ENCODE measurements at regions not wholly inside any gene's neighbourhood (a gene's known extent, or its start where the extent isn't known, plus 50 kb on each side); places are given as distances from the start of the nearest gene placed in this dataset.

DNA sequence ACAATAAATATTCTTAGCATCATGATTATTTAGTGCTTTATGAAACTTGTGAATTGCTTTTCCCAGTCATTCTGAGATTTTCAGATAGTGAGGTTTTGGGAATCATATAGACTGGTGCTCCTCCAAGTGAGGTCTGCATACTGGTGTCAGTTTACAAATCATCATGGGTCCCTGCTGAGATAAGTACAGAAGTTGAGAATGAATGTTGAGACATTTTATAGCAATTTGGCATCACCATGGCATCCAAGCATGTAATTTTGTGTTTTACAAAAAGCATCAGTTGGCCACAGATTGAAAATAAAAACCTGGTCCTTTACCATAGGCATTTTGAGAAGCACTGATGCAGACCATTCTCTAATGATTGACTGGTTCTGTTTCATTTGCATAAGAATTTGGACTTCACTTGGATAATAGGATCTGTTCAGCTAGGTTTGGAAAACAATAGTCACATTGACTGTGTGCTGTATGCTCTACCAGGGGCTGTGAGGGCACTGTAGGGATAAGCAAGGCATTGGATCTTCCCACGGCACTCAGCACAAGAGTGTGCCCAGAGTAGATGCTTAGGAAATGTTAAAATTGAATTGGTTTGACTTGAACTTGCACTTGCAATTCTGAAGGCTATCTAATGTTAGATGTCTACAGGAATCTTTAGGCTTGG, 79.0 kb upstream of the JUN start:
- no peak for DNase-seq

DNA sequence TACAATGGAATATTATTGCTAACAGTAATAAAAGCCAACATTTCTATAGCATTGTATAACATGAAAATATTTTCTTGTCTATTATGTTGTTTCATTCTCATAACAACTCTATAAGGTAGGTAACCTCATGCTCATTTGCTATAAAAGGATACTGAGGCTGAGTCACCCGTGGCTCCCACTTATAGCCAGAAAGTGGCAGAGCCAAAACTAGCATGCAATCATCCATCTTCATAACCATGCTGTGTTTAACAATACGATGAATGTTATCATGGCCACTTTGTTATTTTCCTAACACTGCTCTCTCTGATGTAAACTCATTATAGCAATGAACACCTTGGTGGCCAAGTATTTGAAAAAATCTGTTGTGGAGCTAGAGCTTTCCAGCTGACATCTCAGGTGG, 80.8 kb upstream of the JUN start:
- no peak for DNase-seq

DNA sequence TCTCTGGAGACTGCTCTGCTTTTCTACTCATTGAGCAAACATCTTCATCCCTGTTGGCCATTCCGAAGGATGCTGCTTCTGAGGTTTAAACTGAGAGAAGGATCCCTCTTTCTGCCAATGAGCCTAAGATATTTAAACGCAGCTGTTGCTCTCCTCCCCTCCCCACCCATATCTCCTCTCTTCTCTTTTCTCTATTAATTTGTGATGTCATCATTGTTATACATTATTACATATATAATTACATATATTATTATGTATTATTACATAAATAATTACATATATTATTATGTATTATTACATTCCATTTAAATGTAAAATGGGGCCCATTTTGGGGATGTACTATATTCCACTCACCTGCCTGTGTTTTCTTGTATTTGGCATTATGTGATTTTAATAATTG, 82.7 kb upstream of the JUN start:
- DNase-seq = no peak

DNA sequence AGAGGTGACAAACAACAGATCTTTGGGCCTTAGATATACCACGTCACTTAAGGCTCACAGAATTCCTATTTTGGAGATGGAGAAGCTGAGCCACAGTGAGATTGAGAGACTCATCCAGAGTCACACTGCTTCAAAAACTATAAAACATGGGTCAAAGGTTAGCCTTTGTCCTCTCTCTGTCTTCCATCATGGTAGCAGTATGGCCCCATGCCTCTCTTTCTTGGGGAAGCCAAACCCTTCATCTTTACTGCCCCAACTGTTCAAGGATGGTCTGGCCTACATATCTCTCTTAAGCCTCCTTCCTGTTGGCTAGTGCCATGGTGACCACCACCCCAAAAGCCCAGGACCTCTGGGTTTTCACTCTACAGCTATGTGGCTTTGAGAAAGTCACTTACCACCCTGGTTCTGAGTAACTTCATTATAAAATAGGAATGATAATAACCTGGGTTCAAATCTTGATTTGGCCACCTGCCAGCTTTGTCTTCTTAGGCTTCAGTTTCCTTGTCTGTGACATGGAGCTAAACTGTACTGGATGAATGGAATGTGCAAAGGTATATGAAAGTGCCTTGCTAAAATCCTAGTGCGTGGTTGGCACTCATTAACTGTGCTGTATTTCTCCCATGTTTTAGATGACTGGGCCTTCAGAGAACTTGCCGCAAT, 85.9 kb upstream of the JUN start:
- no peak for DNase-seq

DNA sequence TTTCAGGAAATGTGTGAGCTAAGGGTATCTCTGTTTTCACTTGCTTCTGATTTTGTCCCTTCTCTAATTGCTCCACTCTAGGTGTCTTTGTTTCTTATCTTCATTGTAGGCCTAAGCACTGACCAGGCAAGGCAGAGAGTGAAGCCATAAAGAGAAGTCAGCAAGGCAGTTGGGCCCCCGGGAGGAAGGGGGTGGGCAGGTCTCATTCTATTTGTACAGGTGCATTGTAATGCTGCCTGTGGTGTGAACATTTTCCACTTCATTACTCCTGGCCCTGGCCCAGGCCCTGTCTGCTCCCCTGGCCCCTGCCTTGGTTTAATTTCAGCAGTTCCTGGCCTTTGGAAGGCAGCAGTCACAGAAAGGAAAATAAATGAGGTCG, 86.4 kb upstream of the JUN start:
- DNase-seq = no peak

DNA sequence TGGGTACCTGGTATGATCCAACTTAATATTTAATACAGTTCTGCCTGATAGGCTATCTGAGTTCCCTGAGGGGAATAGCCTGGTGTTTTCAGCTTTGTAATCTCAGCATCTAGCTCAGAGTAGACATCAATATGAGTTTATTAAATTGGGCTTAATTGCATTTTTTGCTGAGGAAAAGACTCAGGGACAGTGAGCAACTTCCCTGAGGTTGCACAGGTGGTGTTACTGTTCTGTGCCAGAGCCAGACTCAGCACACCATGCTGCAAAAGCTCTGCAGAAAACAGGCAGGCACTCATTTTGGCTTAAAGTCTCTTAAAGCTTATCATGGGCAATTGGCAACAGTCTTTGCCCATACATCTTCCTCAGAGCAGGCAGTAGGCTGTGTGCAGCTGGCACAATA, 90.5 kb upstream of the JUN start:
- DNase-seq = no peak

DNA sequence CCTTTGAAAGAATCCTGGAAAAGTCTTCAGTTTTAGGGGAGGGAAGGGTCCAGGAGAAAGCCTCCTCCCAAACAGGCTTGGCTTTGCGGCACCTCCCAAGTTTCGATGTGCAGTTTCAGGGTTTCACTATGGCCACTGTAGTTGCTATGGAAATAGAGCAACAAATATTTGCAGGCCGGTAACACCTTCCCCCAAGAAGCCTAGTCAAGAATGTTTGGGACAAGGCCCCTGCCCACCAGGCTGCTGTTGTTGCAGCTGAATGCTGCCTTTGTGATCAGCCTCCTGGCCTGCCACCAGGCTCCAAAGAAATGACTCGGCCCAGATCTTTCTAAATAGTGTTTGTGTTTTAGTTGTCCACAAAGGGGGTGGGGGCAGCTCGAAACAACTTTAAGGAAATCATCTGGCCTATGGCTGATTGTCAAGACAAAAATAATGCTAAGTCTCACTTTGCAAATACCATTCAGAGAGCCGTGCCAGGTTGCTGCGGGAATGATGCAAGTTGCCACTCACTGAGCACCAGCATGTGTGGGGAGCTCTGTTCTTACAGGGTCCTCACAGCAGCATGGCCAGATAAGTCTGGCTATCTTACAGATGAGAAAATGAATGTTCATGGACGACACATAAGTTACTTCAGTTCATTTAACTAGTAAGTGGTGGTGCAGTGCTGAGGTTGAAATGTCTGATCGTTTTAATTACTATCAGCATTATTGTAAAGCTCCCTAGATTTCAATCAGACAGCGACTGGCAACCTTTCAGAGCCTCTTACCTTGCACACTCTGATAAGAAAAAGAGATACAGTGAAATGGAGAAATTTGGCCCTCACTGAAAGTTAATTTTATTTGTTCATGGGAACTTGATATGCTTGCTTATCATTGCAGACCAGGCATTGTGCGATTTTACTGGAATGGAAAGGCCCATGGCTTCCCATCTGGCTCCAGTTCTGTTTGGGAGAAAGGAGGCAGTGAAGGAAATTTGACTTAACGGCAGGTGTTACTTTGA, 91.2 kb upstream of the JUN start:
- no peak for DNase-seq

DNA sequence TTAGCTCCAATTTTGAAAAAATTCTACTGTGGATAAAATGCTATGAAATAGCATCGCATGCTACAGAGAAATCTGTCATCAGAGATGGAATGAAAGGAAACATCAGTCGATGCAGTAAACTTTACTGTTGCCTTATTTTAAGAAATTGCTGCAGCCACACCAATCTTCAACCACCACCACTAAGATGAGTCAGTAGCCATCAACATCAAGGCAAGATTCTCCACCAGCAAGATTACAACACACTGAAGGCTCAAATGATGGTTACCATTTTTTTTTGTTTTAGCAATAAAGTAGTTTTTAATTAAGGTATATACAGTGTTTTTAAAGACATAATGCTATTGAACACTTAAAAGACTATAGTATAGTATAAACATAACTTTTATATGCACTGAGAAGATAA, 95.6 kb upstream of the JUN start:
- no peak for DNase-seq

DNA sequence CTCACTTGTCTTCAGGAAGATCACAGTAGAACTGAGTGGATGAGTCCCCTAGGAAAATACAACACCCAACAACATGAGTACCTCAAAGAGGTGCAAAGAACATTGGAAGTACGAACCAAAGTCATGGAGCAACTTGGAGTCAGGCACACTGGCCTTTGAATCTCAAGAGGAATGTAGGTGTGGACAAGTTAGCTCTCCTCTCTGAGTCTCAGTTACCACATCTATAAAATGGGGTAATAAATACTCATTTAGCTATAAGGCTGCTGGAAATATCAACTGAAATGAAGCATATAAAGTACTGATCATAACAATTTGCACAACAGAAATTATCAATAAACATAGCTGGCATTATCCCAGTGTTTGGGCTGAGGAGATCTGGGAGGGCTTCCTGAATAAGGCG, 96.7 kb upstream of the JUN start:
- no peak for DNase-seq

DNA sequence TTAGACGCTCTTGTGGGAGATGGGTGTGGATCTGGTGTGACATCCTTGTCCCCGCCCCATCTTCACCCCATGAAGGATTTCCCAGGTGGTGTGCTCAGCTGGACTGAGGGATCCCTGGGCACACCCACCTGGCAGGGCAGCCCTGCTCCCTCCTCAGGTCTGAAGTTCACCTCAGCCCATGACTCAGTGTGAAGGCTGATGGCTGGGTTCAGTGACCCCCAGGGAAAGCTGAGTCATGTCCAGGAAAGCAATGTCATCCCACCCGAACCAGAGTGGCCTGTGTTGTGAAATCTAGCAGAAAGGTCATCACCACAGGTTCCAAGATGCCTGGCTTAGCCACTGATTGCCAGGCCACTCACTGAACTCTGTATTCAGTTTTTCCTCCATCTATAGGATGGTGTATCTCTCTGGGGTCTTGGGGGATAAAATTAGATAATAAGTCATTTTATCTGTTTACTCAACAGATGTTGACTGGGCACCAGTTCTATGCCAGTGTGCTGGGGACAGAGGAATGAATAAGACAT, 97.7 kb upstream of the JUN start:
- DNase-seq = no peak

DNA sequence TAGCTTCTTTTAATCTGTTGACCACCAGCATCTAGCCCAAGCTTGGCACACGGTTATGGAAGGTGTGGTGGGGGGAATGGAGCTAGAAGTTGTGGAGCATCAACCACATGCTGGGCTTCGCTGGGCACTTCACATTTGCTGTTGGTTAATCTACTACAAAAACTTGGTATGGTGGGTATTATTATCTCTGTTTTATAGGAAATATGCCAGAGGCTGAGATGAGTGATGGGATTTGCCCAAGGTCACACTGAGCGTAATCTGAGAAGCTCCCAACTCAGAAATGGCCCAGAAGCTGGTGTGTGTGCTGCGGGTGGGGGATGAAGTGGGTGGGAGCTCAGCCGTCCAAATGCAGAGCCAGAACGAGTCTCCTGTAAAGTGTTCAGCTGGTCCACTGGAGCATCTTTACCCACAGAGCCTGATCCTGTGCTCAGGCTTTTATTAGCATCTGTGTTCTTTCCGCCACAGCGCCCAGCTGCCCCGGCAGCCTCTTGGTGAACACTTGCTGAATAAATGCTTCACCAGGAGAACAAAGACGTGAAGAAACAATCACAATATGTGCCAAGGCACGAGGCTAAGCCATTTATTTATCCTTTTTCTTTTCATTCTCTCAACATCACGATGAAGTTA, 98.6 kb upstream of the JUN start:
- no peak for DNase-seq

DNA sequence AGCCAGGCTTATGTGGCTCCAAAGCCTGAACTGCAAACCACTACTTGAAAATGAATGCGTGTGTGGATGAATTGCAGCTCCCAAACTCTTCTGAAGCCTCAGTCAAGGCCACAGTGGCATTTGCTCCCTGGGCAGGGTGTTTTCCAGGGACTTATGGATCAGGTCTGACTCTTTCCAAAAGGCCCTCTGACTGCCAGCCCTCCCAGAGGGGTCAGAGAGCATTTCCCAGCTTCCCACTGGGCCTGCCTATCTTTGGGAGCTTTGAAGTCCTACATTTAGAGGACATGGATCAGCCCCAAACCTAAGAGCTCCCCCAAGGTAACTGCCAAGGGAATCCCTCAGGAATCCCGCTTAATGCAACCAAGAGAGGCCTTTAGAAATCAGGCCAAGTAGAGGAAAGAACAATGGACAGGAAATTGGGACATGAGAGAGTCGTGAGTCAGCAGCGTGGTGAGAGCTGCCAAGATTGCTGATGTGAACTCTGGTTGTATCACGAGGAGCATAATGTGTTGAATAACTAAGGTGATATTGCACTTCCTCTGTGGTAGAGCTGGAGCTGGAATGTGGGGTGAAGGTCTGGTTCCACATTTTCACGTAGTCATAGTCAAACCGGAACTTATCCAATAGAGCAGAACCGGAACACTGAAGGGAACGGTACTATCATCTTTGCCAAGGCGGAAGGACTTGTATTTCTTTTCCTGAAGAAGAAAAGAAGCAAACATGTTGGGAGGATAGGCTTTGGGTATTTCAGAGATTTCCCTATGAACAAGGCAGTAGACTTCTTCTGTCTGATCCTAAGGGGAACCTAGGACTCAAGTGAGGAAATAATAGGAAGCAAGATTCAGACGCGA, 99.4 kb upstream of the JUN start:
- DNase-seq = no peak

DNA sequence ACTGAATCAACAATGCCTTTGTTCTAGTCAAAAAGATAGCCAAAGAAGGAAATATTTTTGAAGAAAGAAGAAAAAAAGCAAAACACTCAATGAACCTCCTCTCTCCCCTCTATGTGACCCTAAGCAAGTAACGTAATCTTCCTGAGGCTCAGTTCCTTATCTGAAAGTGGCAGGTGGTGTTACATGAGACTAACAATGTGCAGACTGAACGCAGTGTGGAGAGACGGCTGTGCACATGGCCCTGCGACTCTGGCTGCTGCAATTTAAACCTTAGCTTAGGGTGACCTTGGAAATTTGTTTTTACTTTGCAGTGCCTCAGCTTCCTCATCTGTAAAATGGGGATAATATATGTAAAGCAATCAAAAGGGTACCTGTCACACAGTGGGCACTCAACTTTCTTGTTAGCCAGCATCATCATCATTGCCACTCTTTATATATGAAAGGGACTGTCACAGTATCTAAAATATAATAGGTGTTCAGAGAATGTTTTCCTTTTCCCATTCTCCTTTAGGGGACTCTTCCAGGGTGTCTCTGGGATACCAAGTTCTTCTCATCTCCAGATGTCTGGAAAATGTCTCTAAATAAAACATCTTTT, 100.1 kb upstream of the JUN start:
- no peak for DNase-seq

DNA sequence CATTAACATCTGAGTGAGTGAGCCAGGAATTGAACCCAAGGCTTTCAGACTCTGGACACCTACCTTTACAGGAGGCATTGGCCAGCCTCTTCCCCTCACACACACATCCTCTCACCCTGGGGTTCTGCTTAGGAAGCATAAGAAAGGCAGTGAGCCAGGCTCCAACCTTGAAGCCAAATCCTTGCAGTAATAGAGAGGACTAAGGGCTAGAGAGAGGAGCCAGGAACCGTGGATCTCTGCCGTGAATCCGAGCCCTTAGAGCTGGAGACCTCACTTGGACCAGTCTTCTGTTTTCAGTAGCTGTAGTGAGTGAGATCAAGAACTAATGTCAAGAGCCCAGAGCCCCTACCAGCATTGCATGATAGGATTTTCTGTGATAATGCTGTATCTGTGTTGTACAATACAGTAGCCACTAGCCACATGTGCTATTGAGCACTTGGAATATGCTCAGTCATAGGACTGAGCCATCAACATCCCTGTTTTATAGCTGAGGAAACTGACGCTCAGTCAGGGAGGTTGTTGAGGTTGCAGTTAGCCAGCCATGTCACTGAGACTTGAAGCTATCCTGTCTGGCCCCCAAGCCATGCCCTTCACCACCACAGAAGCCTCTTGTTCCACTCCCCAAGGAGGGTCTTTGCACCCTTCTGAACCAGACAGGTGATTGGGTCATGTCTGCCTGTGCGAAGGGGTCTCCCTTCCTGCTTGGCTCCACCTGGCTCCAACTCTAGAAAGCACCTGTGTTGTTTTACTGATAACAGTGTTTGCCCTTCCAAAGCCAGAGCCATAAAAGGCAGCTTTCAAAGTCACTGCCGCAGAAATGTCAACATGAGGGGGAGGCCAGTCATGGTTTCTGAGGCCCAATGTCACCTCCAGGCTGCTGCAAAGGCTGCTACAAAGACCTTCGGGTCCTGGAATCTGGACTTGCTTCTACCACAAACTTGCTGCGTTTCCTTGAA, 101.1 kb upstream of the JUN start:
- DNase-seq = no peak

DNA sequence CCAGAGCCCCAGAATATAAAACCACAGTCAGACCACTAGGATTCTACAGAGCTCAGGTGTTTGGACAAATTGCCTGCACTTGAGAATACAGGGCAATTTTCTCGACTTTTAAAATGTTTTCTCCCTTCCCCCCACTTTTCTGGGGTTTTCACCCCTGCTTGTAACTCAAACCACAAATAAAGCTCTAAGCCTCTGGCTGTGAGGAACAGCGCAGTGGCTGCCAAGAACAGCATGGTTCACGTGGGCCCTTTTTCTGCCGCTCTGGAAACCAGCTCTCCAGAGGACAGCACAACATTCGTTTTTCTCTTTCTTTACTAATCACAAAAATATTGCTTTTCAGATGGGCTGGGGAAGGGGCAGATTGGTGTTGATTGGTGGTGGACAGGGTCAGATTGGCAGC, 102.2 kb upstream of the JUN start:
- no peak for DNase-seq

DNA sequence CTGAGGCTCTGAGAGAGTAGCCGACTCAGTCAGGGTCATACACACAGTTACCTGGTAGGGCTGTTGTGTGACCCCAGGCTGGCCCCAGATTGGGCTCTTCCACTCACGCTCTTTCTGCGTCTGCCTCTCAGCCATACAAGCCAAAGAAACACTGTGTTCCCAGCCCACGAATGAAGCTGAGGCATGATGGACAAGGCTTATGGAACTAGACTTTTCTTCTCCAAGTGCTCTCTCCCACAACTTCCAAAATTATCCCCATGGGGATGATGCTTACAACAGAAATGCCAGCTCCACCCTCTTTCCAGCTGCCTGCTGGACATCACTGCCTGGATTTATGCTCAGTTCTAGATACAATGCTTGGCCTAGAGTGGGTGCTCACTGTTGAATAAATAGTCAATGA, 102.8 kb upstream of the JUN start:
- no peak for DNase-seq

DNA sequence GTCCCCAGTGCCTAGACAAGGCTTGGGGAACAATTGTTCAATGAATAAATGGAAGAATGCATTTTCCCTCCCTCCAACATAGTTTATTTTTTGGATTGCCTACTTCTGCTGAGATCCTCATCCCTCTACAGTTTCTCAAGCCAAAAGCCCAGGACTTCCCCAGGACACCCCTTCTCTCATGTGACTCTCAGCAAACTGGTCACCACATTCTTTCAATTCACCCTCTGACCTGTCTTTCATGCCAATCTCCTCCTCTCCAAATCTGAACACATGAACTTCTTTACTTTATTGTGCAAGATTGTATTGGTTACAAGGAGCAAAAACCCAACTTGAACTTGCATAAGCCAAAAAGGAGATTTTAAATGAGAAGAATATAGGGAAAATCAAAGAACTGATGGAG, 103.2 kb upstream of the JUN start:
- no peak for DNase-seq

DNA sequence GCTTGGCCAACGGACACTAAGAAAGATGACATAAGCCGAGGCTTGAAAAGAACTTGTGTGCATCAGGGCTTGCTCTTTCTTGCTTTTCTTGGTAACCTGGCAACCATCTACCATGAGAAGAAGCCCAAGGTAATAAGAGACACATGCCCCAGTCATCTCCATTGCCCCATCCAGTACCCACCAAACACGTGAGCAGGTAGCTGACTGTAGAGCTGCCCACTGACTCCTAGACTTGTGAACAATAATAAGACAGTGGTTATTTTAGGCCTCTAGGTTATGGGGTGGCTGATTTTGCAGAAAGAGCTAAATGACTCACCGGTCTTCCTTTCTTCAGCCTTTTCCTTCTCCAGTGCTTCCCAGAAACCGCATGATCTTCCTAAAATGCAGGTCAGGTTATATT, 105.0 kb upstream of the JUN start:
- no peak for DNase-seq

DNA sequence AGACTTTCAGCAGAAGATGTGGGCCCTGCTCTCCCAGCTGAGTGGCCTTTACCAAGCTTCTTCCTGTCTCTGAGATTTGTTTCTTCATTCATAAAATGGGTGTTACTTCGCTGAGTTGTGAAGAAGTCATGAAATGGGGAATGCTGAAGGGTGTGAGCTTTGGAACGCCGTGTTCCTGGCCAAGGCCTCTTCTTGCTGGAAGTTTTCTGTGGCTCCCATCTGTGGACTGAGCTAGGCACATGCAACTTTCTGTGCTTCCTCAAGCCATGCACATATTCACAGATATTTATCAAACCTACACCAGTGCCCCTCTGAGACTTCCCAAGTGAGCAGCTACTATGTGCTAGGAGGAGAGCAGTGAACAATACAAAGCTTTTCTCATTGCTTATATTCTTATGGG, 106.3 kb upstream of the JUN start:
- DNase-seq = no peak

DNA sequence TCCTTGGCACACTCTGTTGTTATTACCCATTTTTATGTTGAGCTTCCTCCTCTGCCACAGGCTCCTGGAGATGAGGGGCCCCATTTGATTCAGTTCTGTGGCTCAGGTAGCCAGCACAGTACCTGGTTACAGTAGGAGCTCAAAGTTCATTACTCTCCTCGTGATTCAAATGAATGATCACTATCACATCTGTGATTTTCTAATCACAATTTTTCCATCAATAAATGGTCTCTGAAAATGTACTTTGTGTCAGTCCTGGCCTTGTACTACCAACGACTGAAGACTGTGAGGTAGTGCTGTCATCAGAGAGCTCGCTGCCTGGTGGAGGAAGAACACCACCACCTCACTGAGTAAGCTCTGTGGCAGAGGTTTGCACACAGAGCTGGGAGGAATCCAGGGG, 106.8 kb upstream of the JUN start:
- no peak for DNase-seq

DNA sequence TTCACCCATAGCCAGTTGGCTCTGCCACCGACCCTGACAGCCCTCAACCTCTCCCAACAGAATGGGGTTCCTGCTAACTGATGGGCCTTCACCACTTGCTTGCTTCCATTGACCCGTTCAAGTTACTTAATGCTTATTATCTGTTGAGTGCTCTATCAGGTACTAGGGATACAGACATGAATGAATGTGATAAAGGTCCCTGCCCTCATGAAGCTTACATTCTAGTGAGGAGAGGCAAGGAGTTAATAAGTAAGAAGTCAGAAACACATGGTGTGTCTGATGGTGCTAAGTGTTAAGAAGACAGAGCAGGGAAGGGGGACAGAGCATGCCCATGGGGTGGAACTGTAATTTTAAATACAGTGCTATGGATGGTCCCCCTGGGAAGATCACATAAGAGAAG, 107.5 kb upstream of the JUN start:
- no peak for DNase-seq

All from NCI-H82 (cell line).